ENCODE measurements at regions not wholly inside any gene's neighbourhood (a gene's known extent, or its start where the extent isn't known, plus 50 kb on each side); places are given as distances from the start of the nearest gene placed in this dataset.
A peak's percentile ranks its signal among the peaks of the same experiment; 100 is the strongest.

DNA sequence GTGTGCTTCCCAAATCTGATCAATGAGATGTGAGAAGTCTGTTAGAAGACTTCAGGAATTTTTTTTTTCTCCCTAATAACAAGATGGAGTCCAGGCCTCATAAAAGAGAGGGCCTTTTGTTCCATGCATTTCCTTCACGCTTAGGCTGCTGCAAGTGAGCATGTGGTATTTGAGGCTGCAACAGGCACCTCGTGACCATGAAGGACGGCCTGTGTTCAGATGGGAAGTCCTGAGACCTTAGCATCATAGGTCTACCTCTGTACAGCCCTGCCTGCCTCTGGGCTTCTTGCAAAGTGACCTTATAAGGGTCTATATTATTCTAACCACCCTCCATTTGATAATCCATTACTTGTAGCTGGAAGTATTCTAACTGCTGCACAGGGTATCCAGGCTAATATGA lies 86.6 kb downstream of the BOD1 start:
- no peak overlapping the region for H2BK12ac ChIP-seq (ENCODE audit: low read length in 2 of 2)
- no peaks in the 10 kb centered on the region for H3K79me1 ChIP-seq (replicated peaks; ENCODE audit: low read length, poor library complexity, severe bottlenecking)
- H3K27ac ChIP-seq (ENCODE audit: low read length, poor library complexity, severe bottlenecking), result no peak overlapping the region
- H2BK15ac ChIP-seq (ENCODE audit: low read depth, poor library complexity, severe bottlenecking), result no peak overlapping the region
- no peak overlapping the region for H3K4me3 ChIP-seq (ENCODE audit: insufficient read depth in 1 of 2, low read depth in 1 of 2, low read length in 2 of 2)
- no peak overlapping the region for H2BK5ac ChIP-seq (ENCODE audit: low read depth, low read length, poor library complexity, severe bottlenecking)
- no peak overlapping the region for H3K4ac ChIP-seq (ENCODE audit: low read depth in 1 of 2, low read length in 2 of 2)
- H3K9me3 ChIP-seq (ENCODE audit: control insufficient read depth, low read length), result peaks cover 4% of the 10 kb centered on the region
- H3K14ac ChIP-seq (ENCODE audit: low read length in 2 of 2), result no peak overlapping the region
- no peak overlapping the region for H3K18ac ChIP-seq (ENCODE audit: low read depth in 1 of 2, low read length in 2 of 2)
- H3K23ac ChIP-seq (ENCODE audit: low read length in 2 of 2), result no peak overlapping the region
- H3K4me1 ChIP-seq (ENCODE audit: control insufficient read depth, insufficient read depth, low read depth, low read length), result no peaks in the 10 kb centered on the region
- no peak overlapping the region for H3K4me2 ChIP-seq (ENCODE audit: low read length, poor library complexity, severe bottlenecking)
- WGBS, result 99% methylated on average over 3 of the region's 3 CpGs
- no peak overlapping the region for H2BK120ac ChIP-seq (ENCODE audit: low read depth, low read length)
- H2AK5ac ChIP-seq (ENCODE audit: low read length, severe bottlenecking), result no peak overlapping the region
- H3K36me3 ChIP-seq (ENCODE audit: control insufficient read depth in 1 of 2, insufficient read depth in 2 of 2, low read depth in 1 of 2, low read length in 2 of 2), result no peaks in the 10 kb centered on the region
- no peak overlapping the region for H4K91ac ChIP-seq (ENCODE audit: low read length)
- H4K8ac ChIP-seq (ENCODE audit: low read length), result no peak overlapping the region
- H3K9ac ChIP-seq (ENCODE audit: low read length), result no peak overlapping the region
- H2AFZ ChIP-seq (ENCODE audit: low read depth, low read length), result no peak overlapping the region
- no peaks in the 10 kb centered on the region for H3K27me3 ChIP-seq (ENCODE audit: control insufficient read depth in 1 of 2, insufficient read depth in 1 of 2, low read length in 2 of 2)
- no peak for DNase-seq

DNA sequence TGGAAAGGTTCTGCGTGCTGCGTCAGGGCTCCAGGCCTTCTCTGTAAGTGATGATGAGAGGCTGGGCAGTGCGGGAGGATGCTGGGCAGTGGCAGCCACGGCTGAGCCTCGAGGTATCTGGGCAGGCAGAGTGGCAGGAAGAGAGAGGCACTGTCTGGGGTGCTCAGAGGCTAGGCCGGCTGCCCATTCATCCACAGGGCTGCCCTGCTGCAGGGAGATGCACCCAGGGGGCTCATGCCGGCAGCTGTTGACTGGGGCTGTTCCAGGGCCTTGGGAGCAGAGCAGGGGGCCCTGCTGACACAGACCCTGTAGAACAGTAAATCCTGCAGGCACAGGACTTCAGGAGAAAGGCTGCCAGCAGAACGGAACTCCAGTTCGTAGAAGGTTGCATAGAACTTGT lies 88.8 kb downstream of the BOD1 start:
- Histone ChIP-seq H2BK5ac (ENCODE audit: low read depth, low read length, poor library complexity, severe bottlenecking) (no peak overlapping the region), H3K4me2 (ENCODE audit: low read length, poor library complexity, severe bottlenecking) (no peak overlapping the region), H3K9me3 (ENCODE audit: control insufficient read depth, low read length) (peaks cover 4% of the 10 kb centered on the region), H2BK120ac (ENCODE audit: low read depth, low read length) (no peak overlapping the region), H3K14ac (ENCODE audit: low read length in 2 of 2) (no peak overlapping the region), H2AFZ (ENCODE audit: low read depth, low read length) (no peak overlapping the region), H3K27me3 (ENCODE audit: control insufficient read depth in 1 of 2, insufficient read depth in 1 of 2, low read length in 2 of 2) (no peaks in the 10 kb centered on the region), H2BK15ac (ENCODE audit: low read depth, poor library complexity, severe bottlenecking) (peak overlapping the region; percentile 28), H3K23ac (ENCODE audit: low read length in 2 of 2) (no peak overlapping the region), H3K36me3 (ENCODE audit: control insufficient read depth in 1 of 2, insufficient read depth in 2 of 2, low read depth in 1 of 2, low read length in 2 of 2) (no peaks in the 10 kb centered on the region), H3K4me3 (ENCODE audit: insufficient read depth in 1 of 2, low read depth in 1 of 2, low read length in 2 of 2) (no peak overlapping the region), H3K9ac (ENCODE audit: low read length) (no peak overlapping the region), H2BK12ac (ENCODE audit: low read length in 2 of 2) (peak overlapping the region in 1 of 2 experiments; percentile 6), H3K27ac (ENCODE audit: low read length, poor library complexity, severe bottlenecking) (no peak overlapping the region), H4K91ac (ENCODE audit: low read length) (no peak overlapping the region), H3K79me1 (replicated peaks; ENCODE audit: low read length, poor library complexity, severe bottlenecking) (no peaks in the 10 kb centered on the region), H2AK5ac (ENCODE audit: low read length, severe bottlenecking) (no peak overlapping the region), H3K18ac (ENCODE audit: low read depth in 1 of 2, low read length in 2 of 2) (no peak overlapping the region), H3K4ac (ENCODE audit: low read depth in 1 of 2, low read length in 2 of 2) (no peak overlapping the region), H4K8ac (ENCODE audit: low read length) (no peak overlapping the region), H3K4me1 (ENCODE audit: control insufficient read depth, insufficient read depth, low read depth, low read length) (no peaks in the 10 kb centered on the region)
- no peak for DNase-seq
- 96% methylated on average over 7 of the region's 9 CpGs for WGBS

DNA sequence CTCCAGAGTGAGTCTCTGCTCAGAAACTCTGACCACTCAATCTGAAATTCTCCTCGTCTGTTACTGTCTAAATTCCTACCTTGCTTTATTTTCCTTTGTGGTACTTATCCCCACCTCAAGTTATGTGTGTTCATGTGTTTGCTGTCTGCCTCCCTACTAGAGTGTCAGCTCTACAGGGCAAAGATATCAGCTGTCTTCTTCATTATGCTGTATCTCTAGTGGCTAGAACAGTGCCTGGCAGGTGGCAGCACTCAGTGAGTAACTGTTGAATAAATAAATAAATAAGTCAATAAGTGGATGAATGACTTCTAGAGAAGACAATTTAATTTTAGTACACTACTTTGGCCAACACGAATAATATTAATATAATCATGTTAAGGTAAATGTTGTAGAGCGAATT lies 92.3 kb downstream of the BOD1 start:
- H4K8ac ChIP-seq (ENCODE audit: low read length), result no peak overlapping the region
- H3K79me1 ChIP-seq (replicated peaks; ENCODE audit: low read length, poor library complexity, severe bottlenecking), result no peaks in the 10 kb centered on the region
- no peaks in the 10 kb centered on the region for H3K36me3 ChIP-seq (ENCODE audit: control insufficient read depth in 1 of 2, insufficient read depth in 2 of 2, low read depth in 1 of 2, low read length in 2 of 2)
- DNase-seq, result no peak
- H3K23ac ChIP-seq (ENCODE audit: low read length in 2 of 2), result no peak overlapping the region
- peaks cover 15% of the 10 kb centered on the region for H3K9me3 ChIP-seq (ENCODE audit: control insufficient read depth, low read length)
- no peak overlapping the region for H2AK5ac ChIP-seq (ENCODE audit: low read length, severe bottlenecking)
- H2BK5ac ChIP-seq (ENCODE audit: low read depth, low read length, poor library complexity, severe bottlenecking), result no peak overlapping the region
- no peak overlapping the region for H3K14ac ChIP-seq (ENCODE audit: low read length in 2 of 2)
- no peak overlapping the region for H3K27ac ChIP-seq (ENCODE audit: low read length, poor library complexity, severe bottlenecking)
- H2BK12ac ChIP-seq (ENCODE audit: low read length in 2 of 2), result no peak overlapping the region
- WGBS, result 91% methylated on average over 2 of the region's 3 CpGs
- H2BK15ac ChIP-seq (ENCODE audit: low read depth, poor library complexity, severe bottlenecking), result no peak overlapping the region
- no peaks in the 10 kb centered on the region for H3K27me3 ChIP-seq (ENCODE audit: control insufficient read depth in 1 of 2, insufficient read depth in 1 of 2, low read length in 2 of 2)
- no peak overlapping the region for H2BK120ac ChIP-seq (ENCODE audit: low read depth, low read length)
- no peak overlapping the region for H3K18ac ChIP-seq (ENCODE audit: low read depth in 1 of 2, low read length in 2 of 2)
- H3K4me1 ChIP-seq (ENCODE audit: control insufficient read depth, insufficient read depth, low read depth, low read length), result no peaks in the 10 kb centered on the region
- H3K9ac ChIP-seq (ENCODE audit: low read length), result no peak overlapping the region
- H3K4ac ChIP-seq (ENCODE audit: low read depth in 1 of 2, low read length in 2 of 2), result no peak overlapping the region
- no peak overlapping the region for H2AFZ ChIP-seq (ENCODE audit: low read depth, low read length)
- no peak overlapping the region for H4K91ac ChIP-seq (ENCODE audit: low read length)
- no peak overlapping the region for H3K4me2 ChIP-seq (ENCODE audit: low read length, poor library complexity, severe bottlenecking)
- H3K4me3 ChIP-seq (ENCODE audit: insufficient read depth in 1 of 2, low read depth in 1 of 2, low read length in 2 of 2), result no peak overlapping the region

DNA sequence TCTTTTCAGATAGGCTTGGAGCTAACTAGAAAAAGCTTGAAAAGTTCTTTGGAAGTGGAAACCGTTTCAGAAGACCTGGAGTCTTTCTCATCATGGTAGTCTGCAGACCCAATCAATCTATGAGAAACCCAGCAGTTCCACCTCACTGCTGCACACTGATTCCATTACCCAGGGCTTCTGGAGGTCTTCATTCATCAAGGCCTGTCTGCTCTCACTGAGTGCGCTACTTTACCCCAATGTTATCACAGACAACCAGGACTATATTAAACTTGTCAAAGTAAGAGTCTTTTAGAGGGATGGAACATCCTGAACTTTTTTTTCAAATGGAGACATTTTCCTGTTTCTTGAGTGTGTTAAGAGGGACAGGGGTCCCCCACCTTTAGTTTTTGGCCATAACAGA lies 93.1 kb downstream of the BOD1 start:
- Histone ChIP-seq H3K23ac (ENCODE audit: low read length in 2 of 2) (no peak overlapping the region), H2BK120ac (ENCODE audit: low read depth, low read length) (no peak overlapping the region), H3K4me1 (ENCODE audit: control insufficient read depth, insufficient read depth, low read depth, low read length) (no peaks in the 10 kb centered on the region), H2BK5ac (ENCODE audit: low read depth, low read length, poor library complexity, severe bottlenecking) (no peak overlapping the region), H4K8ac (ENCODE audit: low read length) (no peak overlapping the region), H4K91ac (ENCODE audit: low read length) (no peak overlapping the region), H3K14ac (ENCODE audit: low read length in 2 of 2) (no peak overlapping the region), H3K9me3 (ENCODE audit: control insufficient read depth, low read length) (peaks cover 15% of the 10 kb centered on the region), H3K27ac (ENCODE audit: low read length, poor library complexity, severe bottlenecking) (no peak overlapping the region), H3K4me3 (ENCODE audit: insufficient read depth in 1 of 2, low read depth in 1 of 2, low read length in 2 of 2) (no peak overlapping the region), H2AK5ac (ENCODE audit: low read length, severe bottlenecking) (no peak overlapping the region), H2BK15ac (ENCODE audit: low read depth, poor library complexity, severe bottlenecking) (no peak overlapping the region), H3K9ac (ENCODE audit: low read length) (no peak overlapping the region), H2BK12ac (ENCODE audit: low read length in 2 of 2) (no peak overlapping the region), H3K4me2 (ENCODE audit: low read length, poor library complexity, severe bottlenecking) (no peak overlapping the region), H2AFZ (ENCODE audit: low read depth, low read length) (no peak overlapping the region), H3K27me3 (ENCODE audit: control insufficient read depth in 1 of 2, insufficient read depth in 1 of 2, low read length in 2 of 2) (no peaks in the 10 kb centered on the region), H3K4ac (ENCODE audit: low read depth in 1 of 2, low read length in 2 of 2) (no peak overlapping the region), H3K79me1 (replicated peaks; ENCODE audit: low read length, poor library complexity, severe bottlenecking) (no peaks in the 10 kb centered on the region), H3K36me3 (ENCODE audit: control insufficient read depth in 1 of 2, insufficient read depth in 2 of 2, low read depth in 1 of 2, low read length in 2 of 2) (no peaks in the 10 kb centered on the region), H3K18ac (ENCODE audit: low read depth in 1 of 2, low read length in 2 of 2) (no peak overlapping the region)
- 88% methylated on average over 1 of the region's 2 CpGs for WGBS
- no peak for DNase-seq
